Epithelial cell of proximal tubule (primary cell): ENCODE measurements at regions not wholly inside any gene's neighbourhood (a gene's known extent, or its start where the extent isn't known, plus 50 kb on each side); places are given as distances from the start of the nearest gene placed in this dataset.

Experiments used
- DNase-seq: peaks from one replicate; pipeline ENCODE4 v3.0.0-alpha.2; 2011; ENCODE audit warnings: low read depth
- H3K4me3 ChIP-seq: 2 replicates; pipeline ENCODE4 v1.5.1; 2011; ENCODE audit warnings: low read depth, mild to moderate bottlenecking, low read length
- CTCF ChIP-seq: conservative IDR thresholded peaks from 2 replicates; pipeline ENCODE4 v1.5.1; 2012; ENCODE audit warnings: low read depth, mild to moderate bottlenecking, low read length

DNA sequence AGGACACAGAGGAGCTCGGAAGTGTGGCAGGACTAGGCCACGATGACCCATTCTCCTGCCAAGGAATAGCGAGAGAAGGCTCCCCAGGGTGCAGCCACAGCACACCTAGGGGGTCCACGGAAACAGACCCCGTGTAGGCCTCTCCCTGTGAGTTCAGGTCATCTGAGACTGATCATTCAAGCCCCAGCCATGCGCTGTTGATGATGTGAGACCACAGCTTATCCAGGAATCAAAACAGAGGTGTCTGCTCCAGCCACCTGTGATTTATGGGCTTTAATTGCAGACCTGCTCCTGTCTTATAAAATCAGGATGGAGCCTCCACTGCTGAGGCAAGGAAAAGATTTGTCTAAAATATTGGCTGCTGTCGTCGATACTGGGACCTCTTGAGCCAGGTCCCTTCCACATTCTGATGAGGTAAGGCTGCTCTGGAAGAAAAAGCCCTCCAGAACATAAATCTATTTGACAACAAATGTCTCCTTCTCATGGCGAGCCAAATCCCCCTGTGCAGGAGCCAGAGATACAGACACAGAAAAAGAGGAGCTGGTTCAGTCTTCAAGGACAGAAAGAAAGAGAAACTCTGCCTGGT is 186.7 kb downstream of the TJP1 start:
- no peak overlapping the region for H3K4me3 ChIP-seq
- no peak for TF ChIP-seq CTCF
- no peak for DNase-seq

GRCh38 chr15:29633971-29634370 is 188.3 kb downstream of the TJP1 start:
- H3K4me3 ChIP-seq = no peak overlapping the region
- no peak for TF ChIP-seq CTCF
- no peak for DNase-seq

- H3K4me3 ChIP-seq = no peak overlapping the region
- TF ChIP-seq CTCF = no peak
- DNase-seq = no peak
These were observed 189.4 kb downstream of the TJP1 start for GRCh38 chr15:29632671-29633406.

GRCh38 chr15:29631076-29632070 is 190.9 kb downstream of the TJP1 start:
- TF ChIP-seq CTCF = no peak
- H3K4me3 ChIP-seq = no peak overlapping the region
- no peak for DNase-seq

GRCh38 chr15:29624271-29624670 is 198.0 kb downstream of the TJP1 start:
- H3K4me3 ChIP-seq = no peak overlapping the region
- TF ChIP-seq CTCF = no peak
- DNase-seq = no peak

- DNase-seq = no peak
- TF ChIP-seq CTCF = peak; percentile 15
- H3K4me3 ChIP-seq = no peak overlapping the region
These were observed 199.1 kb downstream of the TJP1 start for GRCh38 chr15:29623116-29623639.
